OCI-LY3 (cell line): ENCODE measurements at regions not wholly inside any gene's neighbourhood (a gene's known extent, or its start where the extent isn't known, plus 50 kb on each side); places are given as distances from the start of the nearest gene placed in this dataset.
"Not testable (repeated sequence)": the region's sequence is repeated elsewhere in the genome, so short reads cannot be mapped to it uniquely, and the experiment has no call there.

Experiments used
- H2AFZ ChIP-seq: fragments of 200-600, 300-600 bp; shearing (Covaris generic); 2 replicates; pipeline ENCODE4 v1.6.0; 2014; ENCODE audit warnings: antibody characterized with exemption, low read depth, low read length
- H3K27ac ChIP-seq: fragments of 200-600, 300-600 bp; sonication (generic); 2 replicates; pipeline ENCODE4 v1.5.1; 2014; ENCODE audit warnings: mild to moderate bottlenecking, low read length, moderate library complexity, mixed read lengths
- H3K27me3 ChIP-seq: fragments of 200-600, 300-600 bp; sonication (generic); 2 replicates; pipeline ENCODE4 v1.6.1; 2014; ENCODE audit warnings: low read depth, low read length, mixed read lengths
- H3K36me3 ChIP-seq: fragments of 200-600, 300-600 bp; sonication (generic); replicated peaks from 2 replicates; pipeline ENCODE3; 2014; ENCODE audit warnings: low read depth, low read length, mixed read lengths
- H3K4me1 ChIP-seq: fragments of 300-600, 200-600 bp; sonication (generic); 2 replicates; pipeline ENCODE4 v1.6.1; 2014; ENCODE audit warnings: low read length, mixed read lengths
- H3K4me2 ChIP-seq: fragments of 200-600, 300-600 bp; sonication (generic); 2 replicates; pipeline ENCODE4 v1.6.1; 2014; ENCODE audit warnings: low read length, mixed read lengths
- H3K4me3 ChIP-seq: fragments of 300-600, 200-600 bp; sonication (generic); 2 replicates; pipeline ENCODE4 v1.5.1; 2014; ENCODE audit warnings: antibody characterized with exemption, mild to moderate bottlenecking, low read length, moderate library complexity
- H3K79me2 ChIP-seq: fragments of 300-600, 200-600 bp; shearing (Covaris generic); 2 replicates; pipeline ENCODE4 v1.6.1; 2014; ENCODE audit warnings: mild to moderate bottlenecking, low read length, mixed read lengths
- H3K9ac ChIP-seq: fragments of 300-600, 200-600 bp; shearing (Covaris generic); 2 replicates; pipeline ENCODE4 v1.6.0; 2014; ENCODE audit warnings: mild to moderate bottlenecking, low read length, moderate library complexity
- H3K9me3 ChIP-seq: fragments of 200-600, 300-600 bp; shearing (Covaris generic); 2 replicates; pipeline ENCODE4 v1.6.1; 2014; ENCODE audit warnings: low read length, mixed read lengths; ENCODE audit not compliant: insufficient read depth
- H4K20me1 ChIP-seq: fragments of 200-600, 300-600 bp; sonication (generic); 2 replicates; pipeline ENCODE4 v1.6.1; 2016; ENCODE audit warnings: low read length, mixed read lengths; ENCODE audit not compliant: insufficient read depth
- CTCF ChIP-seq: fragments of 200-600, 300-600 bp; sonication (generic); IDR thresholded peaks from 2 replicates; pipeline ENCODE4 v1.5.1; 2014; ENCODE audit warnings: antibody characterized with exemption, low read length, low read depth
- EZH2phosphoT487 ChIP-seq: fragments of 200-600 bp; shearing (Covaris generic); IDR thresholded peaks from 2 replicates; pipeline ENCODE4 v1.6.1; 2018; ENCODE audit warnings: antibody characterized with exemption, mixed run types, low read depth

GRCh38 chr16:16940351-16940750 lies 530.4 kb downstream of the XYLT1 start:
- Histone ChIP-seq H3K27me3 (peaks cover 50% of the 10 kb centered on the region), H2AFZ (no peak overlapping the region), H3K36me3 (no peaks in the 10 kb centered on the region), H3K79me2 (no peaks in the 10 kb centered on the region), H3K9me3 (no peaks in the 10 kb centered on the region), H3K4me3 (no peak overlapping the region), H3K9ac (no peak overlapping the region), H3K4me1 (peaks cover 11% of the 10 kb centered on the region), H3K27ac (no peak overlapping the region), H3K4me2 (no peak overlapping the region), H4K20me1 (no peaks in the 10 kb centered on the region)
- no peak for TF ChIP-seq EZH2phosphoT487
- TF ChIP-seq CTCF = no peak

- H3K9me3 ChIP-seq, H3K4me3 ChIP-seq, H3K79me2 ChIP-seq, H3K36me3 ChIP-seq, H3K27ac ChIP-seq, H2AFZ ChIP-seq, H3K9ac ChIP-seq, H4K20me1 ChIP-seq, H3K4me2 ChIP-seq: not testable (repeated sequence)
- peaks cover 17% of the 10 kb centered on the region for H3K4me1 ChIP-seq
- H3K27me3 ChIP-seq = peaks cover 39% of the 10 kb centered on the region
These were observed 527.9 kb downstream of the XYLT1 start for GRCh38 chr16:16942849-16943248.

- TF ChIP-seq EZH2phosphoT487 (no peak), CTCF (no peak)
- H3K36me3 ChIP-seq = no peaks in the 10 kb centered on the region
- 0 out of 2 replicates have a peak overlapping the region, but pooled peaks have one; percentile 2 for H3K4me3 ChIP-seq
- no peaks in the 10 kb centered on the region for H3K9me3 ChIP-seq
- no peaks in the 10 kb centered on the region for H3K79me2 ChIP-seq
- H4K20me1 ChIP-seq = no peaks in the 10 kb centered on the region
- peaks cover 17% of the 10 kb centered on the region for H3K4me1 ChIP-seq
- peaks cover 24% of the 10 kb centered on the region for H3K27me3 ChIP-seq
- no peak overlapping the region for H3K27ac ChIP-seq
- H3K4me2 ChIP-seq = peak overlapping the region; percentile 52
- no peak overlapping the region for H2AFZ ChIP-seq
- no peak overlapping the region for H3K9ac ChIP-seq
These were observed 525.6 kb downstream of the XYLT1 start for GRCh38 chr16:16945207-16945606.

GRCh38 chr16:16956376-16956775 lies 514.4 kb downstream of the XYLT1 start:
- H3K36me3 ChIP-seq = no peaks in the 10 kb centered on the region
- no peak overlapping the region for H3K4me3 ChIP-seq
- no peak overlapping the region for H3K9ac ChIP-seq
- H3K4me1 ChIP-seq = no peaks in the 10 kb centered on the region
- no peak overlapping the region for H2AFZ ChIP-seq
- no peak overlapping the region for H3K4me2 ChIP-seq
- H3K9me3 ChIP-seq = no peaks in the 10 kb centered on the region
- TF ChIP-seq EZH2phosphoT487 (no peak), CTCF (no peak)
- peaks cover 9% of the 10 kb centered on the region for H3K27me3 ChIP-seq
- no peaks in the 10 kb centered on the region for H4K20me1 ChIP-seq
- no peaks in the 10 kb centered on the region for H3K79me2 ChIP-seq
- no peak overlapping the region for H3K27ac ChIP-seq

GRCh38 chr16:16960785-16961184 lies 510.0 kb downstream of the XYLT1 start:
- H2AFZ ChIP-seq = no peak overlapping the region
- H3K9me3 ChIP-seq = no peaks in the 10 kb centered on the region
- no peaks in the 10 kb centered on the region for H3K79me2 ChIP-seq
- H3K4me2 ChIP-seq = no peak overlapping the region
- H3K27me3 ChIP-seq = peaks cover 7% of the 10 kb centered on the region
- no peak overlapping the region for H3K9ac ChIP-seq
- H3K36me3 ChIP-seq = no peaks in the 10 kb centered on the region
- no peaks in the 10 kb centered on the region for H4K20me1 ChIP-seq
- no peak for TF ChIP-seq CTCF
- no peak for TF ChIP-seq EZH2phosphoT487
- no peak overlapping the region for H3K4me3 ChIP-seq
- no peak overlapping the region for H3K27ac ChIP-seq
- no peaks in the 10 kb centered on the region for H3K4me1 ChIP-seq
